LNCaP clone FGC (cell line): ENCODE measurements at regions not wholly inside any gene's neighbourhood (a gene's known extent, or its start where the extent isn't known, plus 50 kb on each side); places are given as distances from the start of the nearest gene placed in this dataset.

Experiments
- DNase-seq: peaks from one replicate; pipeline ENCODE4 v3.0.0-alpha.2; 2011; ENCODE audit warnings: low read depth
- H3K4me3 ChIP-seq: 2 replicates; pipeline ENCODE4 v1.5.1; 2011; ENCODE audit warnings: mild to moderate bottlenecking, low read depth, low read length, control low read depth
- CTCF ChIP-seq: IDR thresholded peaks from 2 replicates; pipeline ENCODE4 v1.5.1; 2012; ENCODE audit warnings: mild to moderate bottlenecking; ENCODE audit not compliant: control insufficient read depth, insufficient read depth; ENCODE audit errors: extremely low read depth

- TF ChIP-seq CTCF: no peak
- DNase-seq: no peak
Observed at GRCh38 chr10:123560301-123561140, 105.6 kb upstream of the GPR26 start.

GRCh38 chr10:123561141-123561440 is 105.1 kb upstream of the GPR26 start:
- no peak for TF ChIP-seq CTCF
- DNase-seq: no peak
- no peak overlapping the region for H3K4me3 ChIP-seq

More at GRCh38 chr10:123560301-123561140, 105.6 kb upstream of the GPR26 start:
- no peak overlapping the region for H3K4me3 ChIP-seq

- no peak for DNase-seq
- no peak for TF ChIP-seq CTCF
- no peak overlapping the region for H3K4me3 ChIP-seq
Observed at GRCh38 chr10:123562387-123562786, 103.8 kb upstream of the GPR26 start.

- TF ChIP-seq CTCF: no peak
- no peak overlapping the region for H3K4me3 ChIP-seq
- no peak for DNase-seq
Observed at GRCh38 chr10:123562811-123563580, 103.2 kb upstream of the GPR26 start.

GRCh38 chr10:123563581-123563855 is 102.6 kb upstream of the GPR26 start:
- DNase-seq: no peak
- no peak for TF ChIP-seq CTCF
- no peak overlapping the region for H3K4me3 ChIP-seq

- no peak for TF ChIP-seq CTCF
- DNase-seq: no peak
Observed at GRCh38 chr10:123563994-123564393, 102.2 kb upstream of the GPR26 start.

More at GRCh38 chr10:123563994-123564393, 102.2 kb upstream of the GPR26 start:
- H3K4me3 ChIP-seq: no peak overlapping the region
